Activated CD4-positive, alpha-beta T cell treated with anti-CD3 and anti-CD28 coated beads for 24 hours (primary cell): ENCODE measurements at regions not wholly inside any gene's neighbourhood (a gene's known extent, or its start where the extent isn't known, plus 50 kb on each side); places are given as distances from the start of the nearest gene placed in this dataset.
"Not testable (repeated sequence)": the region's sequence is repeated elsewhere in the genome, so short reads cannot be mapped to it uniquely, and the experiment has no call there.

Source experiments
- DNase-seq, 2 donors: peaks; one replicate each; pipeline ENCODE4 v3.0.0-alpha.2; 2020; ENCODE audit warnings: low read depth in 2 of 2

GRCh38 chr14:82798276-82798675 is 1264.6 kb upstream of the SEL1L start:
- DNase-seq = no peak

DNA sequence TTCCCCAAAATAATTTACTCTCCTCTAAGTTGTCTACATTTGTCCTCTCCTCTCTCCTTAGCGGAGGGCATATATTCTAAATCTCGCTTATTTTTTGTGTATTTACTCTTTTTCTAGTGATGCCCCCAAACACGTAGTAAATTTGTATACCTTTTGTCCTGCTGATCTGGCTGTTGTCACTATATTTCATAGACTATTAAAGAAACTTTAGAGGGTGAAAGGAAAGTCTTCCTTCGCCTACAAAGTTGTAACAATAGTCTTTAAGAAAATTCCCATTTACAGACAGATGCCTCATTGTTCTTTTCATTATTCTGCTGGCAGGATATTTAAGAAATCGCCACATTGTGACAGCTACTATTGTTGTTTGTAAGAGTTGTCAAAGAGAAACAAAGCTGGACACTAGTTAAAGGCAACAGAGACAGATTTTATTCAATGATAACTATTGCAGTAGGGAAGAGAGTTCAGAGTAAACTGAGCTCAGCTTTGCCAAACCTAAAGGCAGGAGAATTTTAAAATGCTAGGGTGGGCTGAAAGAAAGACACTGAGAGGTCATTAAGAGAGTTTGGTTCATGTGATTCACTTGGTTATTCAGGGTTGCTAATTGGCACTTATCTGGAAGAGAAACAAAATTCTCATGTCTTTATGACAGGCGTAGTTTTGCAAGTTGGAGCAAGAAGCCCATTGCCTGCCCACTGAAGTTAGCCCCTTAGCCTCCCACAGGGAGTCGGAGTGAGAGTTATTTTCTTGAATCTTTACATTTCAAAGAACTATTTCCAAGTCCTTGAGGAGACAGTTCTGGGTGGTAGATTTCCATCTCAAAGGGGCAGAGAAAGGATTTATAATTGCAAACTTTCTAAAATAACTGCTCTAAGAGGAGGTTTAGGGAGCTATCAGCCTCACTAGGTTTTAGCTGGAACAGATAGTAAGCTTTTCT is 1272.5 kb upstream of the SEL1L start:
- DNase-seq = no peak

- DNase-seq = no peak
Observed at GRCh38 chr14:82811246-82811645, 1277.6 kb upstream of the SEL1L start.

DNA sequence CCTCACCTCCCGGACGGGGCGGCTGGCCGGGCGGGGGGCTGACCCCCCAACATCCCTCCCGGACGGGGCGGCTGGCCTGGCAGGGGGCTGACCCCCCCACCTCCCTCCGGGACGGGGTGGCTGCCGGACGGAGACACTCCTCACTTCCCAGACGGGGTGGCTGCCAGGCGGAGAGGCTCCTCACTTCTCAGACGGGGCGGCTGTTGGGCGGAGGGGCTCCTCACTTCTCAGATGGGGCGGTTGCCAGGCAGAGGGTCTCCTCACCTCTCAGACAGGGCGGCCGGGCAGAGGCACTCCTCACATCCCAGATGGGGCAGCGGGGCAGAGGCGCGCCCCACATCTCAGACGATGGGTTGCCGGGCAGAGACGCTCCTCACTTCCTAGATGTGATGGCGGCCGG is 1280.7 kb upstream of the SEL1L start:
- DNase-seq = not testable (repeated sequence)

- DNase-seq = no peak
Observed at GRCh38 chr14:82830596-82830995, 1296.9 kb upstream of the SEL1L start.

GRCh38 chr14:82836256-82836950 is 1302.8 kb upstream of the SEL1L start:
- DNase-seq = no peak

- no peak for DNase-seq
Observed at GRCh38 chr14:82837611-82838140, 1304.0 kb upstream of the SEL1L start.

DNA sequence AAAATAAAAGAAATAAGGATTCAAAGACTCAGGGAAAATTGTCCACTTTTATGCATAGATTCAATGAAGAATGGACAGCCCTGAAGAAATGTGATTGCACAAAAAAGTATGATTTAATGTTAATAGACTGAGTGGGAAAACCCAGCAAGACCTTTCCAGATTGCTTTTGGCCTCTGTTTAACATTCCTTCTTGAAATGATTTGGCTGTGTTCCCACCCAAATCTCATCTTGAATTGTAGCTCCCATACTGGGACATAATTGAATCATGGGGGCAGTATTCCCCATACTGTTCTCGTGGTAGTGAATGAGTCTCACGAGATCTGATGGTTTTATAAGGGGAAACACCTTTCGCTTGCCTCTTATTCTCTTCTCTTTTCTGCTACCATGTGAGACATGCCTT is 1316.9 kb upstream of the SEL1L start:
- DNase-seq = no peak

DNA sequence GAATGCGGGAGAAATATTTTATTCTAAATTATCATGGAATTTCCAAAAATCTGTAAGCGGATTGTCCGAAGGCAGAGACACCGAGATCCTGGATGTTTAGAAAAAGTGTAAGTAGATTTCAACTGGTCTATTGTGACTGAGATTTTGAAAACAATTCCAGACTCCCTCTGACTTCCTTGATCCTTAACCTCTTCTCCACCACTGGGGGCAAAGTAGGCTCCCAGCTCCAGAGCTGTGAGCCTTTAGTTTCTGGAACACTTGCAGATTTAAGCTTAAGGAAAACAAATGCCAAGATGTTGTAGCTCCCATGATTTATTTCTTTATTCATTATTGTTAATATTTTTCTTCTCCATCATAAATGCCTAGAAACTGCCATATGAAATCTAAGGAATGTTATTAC is 1320.5 kb upstream of the SEL1L start:
- no peak for DNase-seq

- DNase-seq = no peak
Observed at GRCh38 chr14:82854901-82855300, 1321.2 kb upstream of the SEL1L start.

DNA sequence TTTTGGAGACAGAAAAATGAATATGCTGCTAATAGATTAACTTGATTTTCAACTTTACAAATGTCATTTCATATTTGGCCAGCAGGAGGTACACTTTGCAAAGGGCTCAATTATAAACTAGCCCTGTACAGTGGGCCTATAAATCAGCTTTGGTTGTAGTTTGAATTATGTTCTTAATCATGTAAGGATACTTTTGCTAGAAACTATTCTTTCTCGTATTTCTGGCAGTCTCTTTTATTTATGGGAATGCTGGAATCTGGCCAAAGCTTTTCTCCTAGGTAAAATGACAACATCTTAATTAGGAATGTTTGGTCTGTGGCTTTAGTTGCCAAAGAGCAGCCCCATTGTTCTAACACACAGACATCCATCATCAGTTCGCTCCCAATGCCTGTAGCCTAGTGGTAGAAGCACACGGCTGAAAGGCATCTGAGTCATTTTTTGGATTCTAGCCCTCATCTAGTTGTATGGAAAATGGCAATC is 1322.3 kb upstream of the SEL1L start:
- no peak for DNase-seq

DNA sequence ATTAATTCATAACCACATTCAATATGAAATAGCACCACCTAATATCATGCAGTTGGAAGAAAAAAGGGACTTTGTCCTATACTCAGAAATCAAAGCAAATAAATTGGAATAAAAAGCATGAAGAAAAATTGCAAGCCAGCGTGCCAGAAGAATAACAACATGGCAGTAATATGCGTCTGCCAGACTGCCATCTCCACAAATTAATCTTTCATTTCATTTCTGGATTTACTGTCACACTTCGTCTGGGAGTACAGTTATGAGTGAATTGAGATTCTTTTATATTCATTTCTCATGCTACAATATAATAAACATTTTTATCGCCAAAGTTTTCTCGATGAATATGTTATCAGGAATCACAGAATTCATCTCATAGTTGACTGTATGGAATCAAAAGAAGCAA is 1327.7 kb upstream of the SEL1L start:
- DNase-seq = no peak

DNA sequence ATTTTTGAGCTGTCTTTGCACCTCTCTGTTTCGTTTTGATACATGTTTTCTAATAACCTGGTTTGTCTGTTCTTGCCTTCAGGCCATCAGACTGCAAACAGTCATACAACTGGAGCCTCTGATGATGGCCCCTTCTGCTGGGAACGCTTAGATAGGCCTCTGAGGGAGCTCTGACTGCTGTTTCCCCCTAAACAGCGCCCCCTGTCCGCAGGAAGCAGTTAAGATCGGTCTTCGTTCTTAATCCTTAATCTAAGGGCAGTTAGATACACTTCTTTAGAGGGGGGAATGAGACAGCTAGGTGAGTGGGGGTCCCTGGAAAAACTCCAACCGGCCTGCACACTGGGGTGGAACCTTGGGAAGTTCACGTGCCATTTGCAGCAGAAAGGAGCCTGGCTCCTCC is 1338.8 kb upstream of the SEL1L start:
- DNase-seq = no peak

- DNase-seq = no peak
Observed at GRCh38 chr14:82878951-82879350, 1345.3 kb upstream of the SEL1L start.

GRCh38 chr14:82879949-82880535 is 1346.4 kb upstream of the SEL1L start:
- DNase-seq = no peak

GRCh38 chr14:82886670-82887069 is 1353.0 kb upstream of the SEL1L start:
- DNase-seq = no peak

DNA sequence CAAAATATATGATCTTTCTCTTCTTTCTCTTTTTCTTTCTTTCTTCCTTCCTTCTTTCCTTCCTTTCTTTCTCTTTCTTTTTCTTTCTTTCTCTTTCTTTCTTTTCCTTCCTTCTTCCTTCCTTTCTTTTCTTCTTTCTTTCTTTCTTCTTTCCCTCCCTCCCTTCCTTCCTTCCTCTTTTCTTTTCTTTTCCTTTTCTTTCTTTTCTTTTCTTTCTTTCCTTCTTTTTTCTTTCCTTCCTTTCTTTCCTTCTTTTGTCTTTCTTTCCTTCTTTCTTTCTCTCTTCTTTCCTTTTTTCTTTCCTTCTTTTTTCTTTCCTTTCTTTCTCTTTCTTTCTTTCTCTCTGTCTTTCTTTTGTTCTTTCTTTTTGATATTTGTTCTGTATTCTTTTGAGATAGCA is 1356.0 kb upstream of the SEL1L start:
- DNase-seq = no peak

GRCh38 chr14:82896476-82896875 is 1362.8 kb upstream of the SEL1L start:
- DNase-seq = no peak

- no peak for DNase-seq
Observed at GRCh38 chr14:82897469-82898308, 1364.0 kb upstream of the SEL1L start.

DNA sequence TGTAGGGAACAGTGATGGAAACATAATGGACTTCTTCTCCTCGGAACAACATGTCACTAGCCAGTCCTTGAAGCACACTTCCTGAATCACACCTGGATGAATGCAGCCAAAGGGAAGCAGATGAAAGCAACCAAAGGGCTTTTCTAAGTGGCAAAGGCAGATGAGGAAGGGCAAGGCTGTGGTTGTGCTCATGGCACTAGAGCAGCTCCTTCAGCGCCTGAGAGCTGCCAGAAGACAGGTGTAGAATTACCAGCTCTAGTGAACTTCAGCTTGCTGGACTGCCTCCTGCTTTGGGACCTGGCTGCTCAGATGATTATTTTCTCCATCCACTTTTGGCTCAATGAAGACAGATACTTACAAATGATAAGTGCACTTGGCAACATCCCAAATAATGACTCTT is 1372.1 kb upstream of the SEL1L start:
- no peak for DNase-seq

GRCh38 chr14:82911930-82912329 is 1378.3 kb upstream of the SEL1L start:
- DNase-seq = no peak
